ES-I3 (cell line): ENCODE measurements at regions not wholly inside any gene's neighbourhood (a gene's known extent, or its start where the extent isn't known, plus 50 kb on each side); places are given as distances from the start of the nearest gene placed in this dataset.
"Not testable (repeated sequence)": the region's sequence is repeated elsewhere in the genome, so short reads cannot be mapped to it uniquely, and the experiment has no call there.

Experiments
- H3K36me3 ChIP-seq: 2 replicates; pipeline ENCODE4 v1.6.1; 2013; ENCODE audit warnings: mild to moderate bottlenecking, low read length, control low read depth, moderate library complexity; ENCODE audit not compliant: insufficient read depth
- H3K4me1 ChIP-seq: 2 replicates; pipeline ENCODE4 v1.6.1; 2013; ENCODE audit warnings: mild to moderate bottlenecking, control low read depth, low read length; ENCODE audit not compliant: insufficient read depth
- H3K9ac ChIP-seq: 2 replicates; pipeline ENCODE4 v1.6.1; 2013; ENCODE audit warnings: low read depth, mild to moderate bottlenecking, low read length, moderate library complexity
- H3K9me3 ChIP-seq: 2 replicates; pipeline ENCODE4 v1.6.1; 2013; ENCODE audit warnings: mild to moderate bottlenecking, low read length, moderate library complexity; ENCODE audit not compliant: control insufficient read depth, insufficient read depth

DNA sequence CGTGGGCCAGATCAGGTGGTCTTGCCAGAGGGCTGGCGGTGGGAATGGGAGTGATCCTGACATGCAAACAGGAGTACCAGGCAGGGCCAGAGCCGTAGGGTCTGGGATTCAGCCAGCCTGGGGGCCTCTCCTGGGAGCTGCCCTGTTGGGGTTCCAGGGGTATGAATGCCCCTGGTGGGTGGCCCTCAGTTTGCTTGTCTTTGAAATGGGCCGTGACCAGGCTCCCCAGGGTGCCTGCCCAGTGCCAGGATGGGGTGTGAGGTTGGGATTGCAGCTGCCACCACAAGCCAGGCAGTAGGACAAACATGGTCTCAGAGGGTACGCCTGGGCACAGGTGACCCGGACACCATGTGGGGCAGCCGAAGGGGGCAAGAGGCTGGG is 168.8 kb downstream of the KIF26A start:
- H3K9ac ChIP-seq: no peak overlapping the region
- no peaks in the 10 kb centered on the region for H3K36me3 ChIP-seq
- H3K4me1 ChIP-seq: no peaks in the 10 kb centered on the region
- no peaks in the 10 kb centered on the region for H3K9me3 ChIP-seq

GRCh38 chr14:104307627-104308401 is 169.4 kb downstream of the KIF26A start:
- H3K36me3 ChIP-seq: no peaks in the 10 kb centered on the region
- H3K4me1 ChIP-seq: no peaks in the 10 kb centered on the region
- H3K9me3 ChIP-seq: no peaks in the 10 kb centered on the region
- H3K9ac ChIP-seq: no peak overlapping the region

DNA sequence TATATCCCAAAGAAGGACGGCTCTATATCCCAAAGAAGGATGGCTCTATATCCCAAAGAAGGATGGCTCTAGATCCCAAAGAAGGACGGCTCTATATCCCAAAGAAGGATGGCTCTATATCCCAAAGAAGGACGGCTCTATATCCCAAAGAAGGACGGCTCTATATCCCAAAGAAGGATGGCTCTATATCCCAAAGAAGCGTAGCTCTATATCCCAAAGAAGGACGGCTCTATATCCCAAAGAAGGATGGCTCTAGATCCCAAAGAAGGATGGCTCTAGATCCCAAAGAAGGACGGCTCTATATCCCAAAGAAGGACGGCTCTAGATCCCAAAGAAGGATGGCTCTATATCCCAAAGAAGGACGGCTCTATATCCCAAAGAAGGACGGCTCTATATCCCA is 170.1 kb downstream of the KIF26A start:
- not testable (repeated sequence) for H3K9me3 ChIP-seq, H3K4me1 ChIP-seq, H3K9ac ChIP-seq

DNA sequence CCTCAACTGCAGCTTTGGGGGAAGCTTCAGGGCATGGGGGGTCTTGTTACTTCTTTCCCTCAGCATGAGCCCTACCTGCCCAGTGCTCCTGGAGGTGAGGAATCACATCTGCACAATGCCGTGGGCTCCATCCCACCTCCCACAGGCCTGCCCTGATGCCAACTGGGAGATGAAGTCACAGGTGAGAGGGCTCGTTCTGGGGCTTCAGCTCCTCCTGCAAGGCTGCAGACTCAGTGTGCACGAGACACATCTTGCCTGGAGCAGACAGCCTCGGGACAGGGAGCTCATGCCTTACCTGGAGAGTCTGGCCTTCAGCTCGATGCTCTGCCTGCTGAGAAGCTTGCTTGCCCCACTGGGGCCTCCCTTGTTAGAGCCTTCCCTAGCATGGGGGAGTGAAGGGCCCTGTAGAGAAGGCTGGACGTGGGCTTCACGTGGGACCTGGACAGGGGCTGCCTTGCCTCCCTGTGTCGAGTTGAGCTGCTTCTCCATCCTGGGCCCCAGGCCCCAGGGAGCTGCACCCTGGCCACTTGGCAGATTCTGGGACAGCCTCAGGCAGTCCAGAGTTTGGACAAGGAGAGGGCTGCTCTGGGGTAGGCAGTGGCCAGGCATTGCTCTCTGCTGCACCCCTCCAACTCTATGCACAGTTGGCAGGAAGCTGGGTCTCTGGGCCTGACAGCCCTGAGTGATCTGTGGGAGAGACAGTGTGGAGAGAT is 171.4 kb downstream of the KIF26A start:
- H3K4me1 ChIP-seq: no peaks in the 10 kb centered on the region
- no peak overlapping the region for H3K9ac ChIP-seq
- H3K36me3 ChIP-seq: no peaks in the 10 kb centered on the region
- H3K9me3 ChIP-seq: no peaks in the 10 kb centered on the region

More for the DNA sequence above, 170.1 kb downstream of the KIF26A start:
- not testable (repeated sequence) for H3K36me3 ChIP-seq

- Histone ChIP-seq H3K4me1 (no peaks in the 10 kb centered on the region), H3K36me3 (no peaks in the 10 kb centered on the region), H3K9me3 (no peaks in the 10 kb centered on the region), H3K9ac (no peak overlapping the region)
Measured at GRCh38 chr14:104311358-104311757, 173.0 kb downstream of the KIF26A start.

- H3K36me3 ChIP-seq: no peaks in the 10 kb centered on the region
- H3K9me3 ChIP-seq: no peaks in the 10 kb centered on the region
- no peak overlapping the region for H3K9ac ChIP-seq
- no peaks in the 10 kb centered on the region for H3K4me1 ChIP-seq
Measured at GRCh38 chr14:104313674-104314073, 175.3 kb downstream of the KIF26A start.

- Histone ChIP-seq H3K9me3 (no peaks in the 10 kb centered on the region), H3K9ac (no peak overlapping the region), H3K4me1 (no peaks in the 10 kb centered on the region), H3K36me3 (no peaks in the 10 kb centered on the region)
Measured at GRCh38 chr14:104314251-104314941, 176.0 kb downstream of the KIF26A start.

- Histone ChIP-seq H3K9ac (no peak overlapping the region), H3K9me3 (no peaks in the 10 kb centered on the region), H3K4me1 (no peaks in the 10 kb centered on the region), H3K36me3 (no peaks in the 10 kb centered on the region)
Measured at GRCh38 chr14:104315169-104315568, 176.8 kb downstream of the KIF26A start.

DNA sequence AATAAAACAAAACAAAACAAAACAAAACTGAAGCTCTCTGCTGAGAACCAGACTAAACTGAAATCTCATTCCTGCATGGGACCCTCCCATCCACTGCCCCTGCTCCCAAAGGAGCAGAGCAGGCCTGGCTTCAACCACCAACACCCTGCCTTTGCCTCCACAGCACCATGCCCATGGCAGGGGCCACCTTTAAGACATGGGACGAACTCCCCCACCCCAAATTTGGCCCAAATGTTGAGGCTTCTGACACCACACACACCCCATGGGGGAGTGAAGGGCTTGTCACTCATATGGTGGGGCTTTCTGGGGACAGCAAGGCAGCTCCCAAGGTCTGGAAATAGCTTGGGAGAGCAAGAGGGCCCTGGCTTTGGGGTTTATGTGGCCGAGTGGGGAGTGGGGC is 177.2 kb downstream of the KIF26A start:
- H3K9ac ChIP-seq: no peak overlapping the region
- no peaks in the 10 kb centered on the region for H3K9me3 ChIP-seq

GRCh38 chr14:104316121-104316722 is 177.8 kb downstream of the KIF26A start:
- Histone ChIP-seq H3K36me3 (no peaks in the 10 kb centered on the region), H3K9ac (no peak overlapping the region), H3K9me3 (no peaks in the 10 kb centered on the region), H3K4me1 (no peaks in the 10 kb centered on the region)

More for the DNA sequence above, 177.2 kb downstream of the KIF26A start:
- no peaks in the 10 kb centered on the region for H3K36me3 ChIP-seq
- no peaks in the 10 kb centered on the region for H3K4me1 ChIP-seq

GRCh38 chr14:104316723-104317491 is 178.5 kb downstream of the KIF26A start:
- no peaks in the 10 kb centered on the region for H3K4me1 ChIP-seq
- no peak overlapping the region for H3K9ac ChIP-seq
- no peaks in the 10 kb centered on the region for H3K9me3 ChIP-seq
- no peaks in the 10 kb centered on the region for H3K36me3 ChIP-seq

GRCh38 chr14:104317492-104317805 is 179.1 kb downstream of the KIF26A start:
- Histone ChIP-seq H3K4me1 (no peaks in the 10 kb centered on the region), H3K36me3 (no peaks in the 10 kb centered on the region), H3K9ac (no peak overlapping the region), H3K9me3 (no peaks in the 10 kb centered on the region)

GRCh38 chr14:104317975-104318557 is 179.7 kb downstream of the KIF26A start:
- no peaks in the 10 kb centered on the region for H3K9me3 ChIP-seq
- no peaks in the 10 kb centered on the region for H3K36me3 ChIP-seq
- H3K9ac ChIP-seq: no peak overlapping the region
- H3K4me1 ChIP-seq: no peaks in the 10 kb centered on the region
